Neural cell (in vitro differentiated cells): ENCODE measurements at regions not wholly inside any gene's neighbourhood (a gene's known extent, or its start where the extent isn't known, plus 50 kb on each side); places are given as distances from the start of the nearest gene placed in this dataset.

Source experiments
- H2AFZ ChIP-seq: fragments of 200-600, 300-800 bp; sonication (generic), shearing (Covaris generic); 2 replicates; pipeline ENCODE4 v1.6.0; 2014; ENCODE audit warnings: low read depth, mild to moderate bottlenecking, antibody characterized with exemption, low read length, moderate library complexity
- H3F3A ChIP-seq: fragments of 200-600 bp; shearing (Covaris generic); 2 replicates; pipeline ENCODE4 v1.6.1; 2016; ENCODE audit warnings: mild to moderate bottlenecking, moderate library complexity, mixed read lengths, antibody characterized with exemption, low read length; ENCODE audit not compliant: insufficient read depth, poor library complexity, severe bottlenecking
- H3K27ac ChIP-seq: fragments of 200-600, 300-800 bp; sonication (generic), shearing (Covaris generic); 2 replicates; pipeline ENCODE4 v1.5.1; 2014; ENCODE audit warnings: mild to moderate bottlenecking, low read length, moderate library complexity
- H3K27me3 ChIP-seq: fragments of 300-800, 200-600 bp; sonication (generic), shearing (Covaris generic); 2 replicates; pipeline ENCODE4 v1.6.0; 2014; ENCODE audit warnings: mild to moderate bottlenecking, low read depth, low read length, moderate library complexity; ENCODE audit not compliant: insufficient read depth
- H3K36me3 ChIP-seq: fragments of 300-800, 200-600 bp; sonication (generic), shearing (Covaris generic); 2 replicates; pipeline ENCODE4 v1.5.1; 2014; ENCODE audit warnings: mild to moderate bottlenecking, antibody characterized with exemption, low read length, moderate library complexity; ENCODE audit not compliant: insufficient read depth
- H3K4me2 ChIP-seq: fragments of 300-800, 200-600 bp; sonication (generic), shearing (Covaris generic); 2 replicates; pipeline ENCODE4 v1.6.0; 2014; ENCODE audit warnings: mild to moderate bottlenecking, low read length
- H3K4me3 ChIP-seq: fragments of 300-800, 200-600 bp; sonication (generic), shearing (Covaris generic); 2 replicates; pipeline ENCODE4 v1.5.1; 2014; ENCODE audit warnings: mild to moderate bottlenecking, low read length, moderate library complexity
- H3K79me2 ChIP-seq: fragments of 200-600 bp; shearing (Covaris generic); replicated peaks from 2 replicates; pipeline ENCODE4 v1.6.0; 2014; ENCODE audit warnings: mild to moderate bottlenecking, low read length, moderate library complexity; ENCODE audit not compliant: insufficient read depth
- H3K9ac ChIP-seq: fragments of 300-800, 200-600 bp; sonication (generic), shearing (Covaris generic); 2 replicates; pipeline ENCODE4 v1.6.1; 2016; ENCODE audit warnings: mild to moderate bottlenecking, low read length, mixed read lengths
- H3K9me2 ChIP-seq: fragments of 200-600 bp; shearing (Covaris generic); 2 replicates; pipeline ENCODE4 v1.6.1; 2016; ENCODE audit warnings: mild to moderate bottlenecking, low read length, mixed read lengths; ENCODE audit not compliant: insufficient read depth
- H3K9me3 ChIP-seq: fragments of 200-600, 300-800 bp; sonication (generic), shearing (Covaris generic); 2 replicates; pipeline ENCODE4 v1.6.1; 2016; ENCODE audit warnings: mild to moderate bottlenecking, mixed run types, low read length, moderate library complexity, mixed read lengths
- H4K20me1 ChIP-seq: fragments of 200-600 bp; shearing (Covaris generic); 2 replicates; pipeline ENCODE4 v1.6.1; 2016; ENCODE audit warnings: mild to moderate bottlenecking, mixed run types; ENCODE audit not compliant: insufficient read depth
- EP300 ChIP-seq: fragments of 450-650 bp; conservative IDR thresholded peaks from 2 replicates; pipeline ENCODE4 v1.6.1; 2014; ENCODE audit warnings: antibody characterized with exemption, mild to moderate bottlenecking, moderate library complexity; ENCODE audit not compliant: poor library complexity, severe bottlenecking
- EZH2 ChIP-seq: fragments of 200-600, 300-800 bp; shearing (Covaris generic), sonication (generic); IDR thresholded peaks from 2 replicates; pipeline ENCODE4 v1.6.1; 2014; ENCODE audit warnings: antibody characterized with exemption, low read length, borderline replicate concordance, mild to moderate bottlenecking; ENCODE audit not compliant: insufficient read depth, poor library complexity, severe bottlenecking
- MXI1 ChIP-seq: fragments of 450-650 bp; conservative IDR thresholded peaks from 2 replicates; pipeline ENCODE4 v1.6.1; 2014; ENCODE audit warnings: antibody characterized with exemption, mild to moderate bottlenecking; ENCODE audit not compliant: poor library complexity, severe bottlenecking
- POLR2AphosphoS5 ChIP-seq: IDR thresholded peaks from 2 replicates; pipeline ENCODE4 v1.6.1; 2012
- RAD21 ChIP-seq: fragments of 450-650 bp; conservative IDR thresholded peaks from 2 replicates; pipeline ENCODE4 v1.6.1; 2014; ENCODE audit warnings: antibody characterized with exemption, mild to moderate bottlenecking, moderate library complexity
- REST ChIP-seq: IDR thresholded peaks from 2 replicates; pipeline ENCODE4 v1.6.1; 2012; ENCODE audit warnings: borderline replicate concordance
- SMC3 ChIP-seq: fragments of 450-650 bp; conservative IDR thresholded peaks from 2 replicates; pipeline ENCODE4 v1.6.1; 2014; ENCODE audit warnings: antibody characterized with exemption, mild to moderate bottlenecking, moderate library complexity; ENCODE audit not compliant: poor library complexity
- TAF1 ChIP-seq: IDR thresholded peaks from 2 replicates; pipeline ENCODE4 v1.6.1; 2012; ENCODE audit warnings: low read depth
- TF ChIP-seq, protein P1 (sequence below): fragments of 450-650 bp; IDR thresholded peaks from 2 replicates; pipeline ENCODE4 v1.5.1; 2014; ENCODE audit warnings: antibody characterized with exemption, mild to moderate bottlenecking, moderate library complexity; ENCODE audit not compliant: poor library complexity, severe bottlenecking

DNA sequence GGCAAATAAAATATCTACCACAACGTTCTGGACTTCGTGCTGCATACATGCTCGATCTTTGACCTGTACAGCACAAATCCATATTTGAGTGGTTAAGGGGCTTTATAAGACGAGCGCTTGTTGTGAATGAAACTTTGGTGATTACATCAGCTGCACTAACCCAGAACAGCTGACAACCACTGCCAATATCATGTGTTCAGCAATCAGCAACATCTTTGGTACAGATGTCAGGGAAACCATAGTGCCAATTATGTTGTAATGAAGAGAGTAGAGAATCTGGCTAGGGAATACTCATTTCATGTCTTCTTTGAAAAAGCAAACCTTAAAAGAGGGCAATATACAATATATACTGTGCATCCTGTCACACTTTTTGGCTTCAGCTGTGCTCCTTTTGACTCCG lies 188.6 kb upstream of the NT5E start:
- Histone ChIP-seq H3K27me3 (no peaks in the 10 kb centered on the region), H3K36me3 (no peaks in the 10 kb centered on the region), H3K27ac (no peak overlapping the region), H3K79me2 (no peaks in the 10 kb centered on the region), H3K9me2 (no peaks in the 10 kb centered on the region), H3K4me2 (no peak overlapping the region), H3F3A (no peaks in the 10 kb centered on the region), H3K9ac (no peak overlapping the region), H2AFZ (no peak overlapping the region), H3K9me3 (no peaks in the 10 kb centered on the region), H4K20me1 (no peaks in the 10 kb centered on the region), H3K4me3 (no peak overlapping the region)
- no peak for TF ChIP-seq SMC3
- no peak for TF ChIP-seq MXI1
- TF ChIP-seq, protein P1, sequence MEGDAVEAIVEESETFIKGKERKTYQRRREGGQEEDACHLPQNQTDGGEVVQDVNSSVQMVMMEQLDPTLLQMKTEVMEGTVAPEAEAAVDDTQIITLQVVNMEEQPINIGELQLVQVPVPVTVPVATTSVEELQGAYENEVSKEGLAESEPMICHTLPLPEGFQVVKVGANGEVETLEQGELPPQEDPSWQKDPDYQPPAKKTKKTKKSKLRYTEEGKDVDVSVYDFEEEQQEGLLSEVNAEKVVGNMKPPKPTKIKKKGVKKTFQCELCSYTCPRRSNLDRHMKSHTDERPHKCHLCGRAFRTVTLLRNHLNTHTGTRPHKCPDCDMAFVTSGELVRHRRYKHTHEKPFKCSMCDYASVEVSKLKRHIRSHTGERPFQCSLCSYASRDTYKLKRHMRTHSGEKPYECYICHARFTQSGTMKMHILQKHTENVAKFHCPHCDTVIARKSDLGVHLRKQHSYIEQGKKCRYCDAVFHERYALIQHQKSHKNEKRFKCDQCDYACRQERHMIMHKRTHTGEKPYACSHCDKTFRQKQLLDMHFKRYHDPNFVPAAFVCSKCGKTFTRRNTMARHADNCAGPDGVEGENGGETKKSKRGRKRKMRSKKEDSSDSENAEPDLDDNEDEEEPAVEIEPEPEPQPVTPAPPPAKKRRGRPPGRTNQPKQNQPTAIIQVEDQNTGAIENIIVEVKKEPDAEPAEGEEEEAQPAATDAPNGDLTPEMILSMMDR = no peak
- TF ChIP-seq TAF1 = no peak
- TF ChIP-seq POLR2AphosphoS5 = no peak
- TF ChIP-seq EZH2 = no peak
- TF ChIP-seq RAD21 = no peak
- no peak for TF ChIP-seq REST
- no peak for TF ChIP-seq EP300

DNA sequence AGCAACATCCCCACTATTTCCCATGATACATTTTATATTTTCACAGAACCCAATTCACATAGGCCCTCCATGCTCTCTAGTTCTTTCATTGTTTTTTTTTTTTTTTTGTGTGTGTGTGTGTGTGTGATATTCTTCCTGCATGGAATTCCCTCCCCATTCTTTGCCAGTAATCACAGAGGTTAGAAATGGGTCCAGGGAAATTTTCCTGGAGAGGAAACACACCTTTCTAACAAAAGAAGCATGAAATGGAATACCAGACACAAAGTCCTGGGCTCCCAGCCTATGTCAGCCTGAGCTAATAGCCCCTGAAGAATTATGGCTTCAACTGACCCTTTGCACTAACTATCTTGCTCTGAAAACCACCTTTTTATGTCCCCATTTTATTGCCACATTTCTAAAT lies 194.2 kb upstream of the NT5E start:
- Histone ChIP-seq H2AFZ (no peak overlapping the region), H3K9me2 (no peaks in the 10 kb centered on the region), H3K9ac (no peak overlapping the region), H3K36me3 (no peaks in the 10 kb centered on the region), H3F3A (no peaks in the 10 kb centered on the region), H4K20me1 (no peaks in the 10 kb centered on the region), H3K27me3 (no peaks in the 10 kb centered on the region), H3K79me2 (no peaks in the 10 kb centered on the region), H3K4me3 (no peak overlapping the region), H3K9me3 (no peaks in the 10 kb centered on the region), H3K4me2 (no peak overlapping the region), H3K27ac (no peak overlapping the region)
- no peak for TF ChIP-seq RAD21
- TF ChIP-seq REST = no peak
- no peak for TF ChIP-seq EP300
- no peak for TF ChIP-seq POLR2AphosphoS5
- no peak for TF ChIP-seq TAF1
- no peak for TF ChIP-seq EZH2
- TF ChIP-seq, protein P1 = no peak
- TF ChIP-seq MXI1 = no peak
- no peak for TF ChIP-seq SMC3
